Chondrocyte (in vitro differentiated cells): ENCODE measurements at regions not wholly inside any gene's neighbourhood (a gene's known extent, or its start where the extent isn't known, plus 50 kb on each side); places are given as distances from the start of the nearest gene placed in this dataset.

Experiments
- DNase-seq: peaks from one replicate; pipeline ENCODE4 v3.0.0; 2021; ENCODE audit warnings: mixed read lengths, low spot score
- H3K27ac Mint-ChIP-seq: one replicate; pipeline ENCODE4 v1.8.0; 2021; ENCODE audit warnings: mild to moderate bottlenecking, moderate library complexity, mixed read lengths; ENCODE audit not compliant: unreplicated experiment
- H3K27me3 Mint-ChIP-seq: 2 replicates; pipeline ENCODE4 v1.8.0; 2021; ENCODE audit warnings: low read depth, mixed read lengths
- H3K36me3 Mint-ChIP-seq: 2 replicates; pipeline ENCODE4 v1.8.0; 2021; ENCODE audit warnings: low read depth, mixed read lengths
- H3K4me1 Mint-ChIP-seq: 2 replicates; pipeline ENCODE4 v1.8.0; 2021; ENCODE audit warnings: low read depth, mild to moderate bottlenecking, mixed read lengths
- H3K4me3 Mint-ChIP-seq: one replicate; pipeline ENCODE4 v1.8.0; 2021; ENCODE audit warnings: mild to moderate bottlenecking, moderate library complexity, mixed read lengths; ENCODE audit not compliant: unreplicated experiment
- H3K9me3 Mint-ChIP-seq: 2 replicates; pipeline ENCODE4 v1.8.0; 2021; ENCODE audit warnings: low read depth, mixed read lengths
- CTCF ChIP-seq: fragments of 200-600 bp; sonication (generic); IDR thresholded peaks from 2 replicates; pipeline ENCODE4 v1.5.0; 2021; ENCODE audit warnings: antibody characterized with exemption, mild to moderate bottlenecking, moderate library complexity

GRCh38 chr15:70203981-70204560 is 106.4 kb upstream of the TLE3 start:
- no peak overlapping the region for H3K27ac Mint-ChIP-seq
- H3K36me3 Mint-ChIP-seq = no peaks in the 10 kb centered on the region
- no peak for DNase-seq
- no peak for TF ChIP-seq CTCF
- H3K9me3 Mint-ChIP-seq = no peaks in the 10 kb centered on the region
- H3K4me3 Mint-ChIP-seq = no peak overlapping the region
- H3K4me1 Mint-ChIP-seq = peaks cover 25% of the 10 kb centered on the region
- peaks cover 17% of the 10 kb centered on the region for H3K27me3 Mint-ChIP-seq

GRCh38 chr15:70202756-70203155 is 105.0 kb upstream of the TLE3 start:
- Mint-ChIP-seq H3K27ac (no peak overlapping the region), H3K36me3 (no peaks in the 10 kb centered on the region), H3K9me3 (no peaks in the 10 kb centered on the region), H3K27me3 (peaks cover 8% of the 10 kb centered on the region), H3K4me1 (peaks cover 32% of the 10 kb centered on the region), H3K4me3 (no peak overlapping the region)
- no peak for DNase-seq
- TF ChIP-seq CTCF = no peak

- H3K27me3 Mint-ChIP-seq = peaks cover 5% of the 10 kb centered on the region
- no peaks in the 10 kb centered on the region for H3K9me3 Mint-ChIP-seq
- TF ChIP-seq CTCF = no peak
- no peak overlapping the region for H3K4me3 Mint-ChIP-seq
- no peak overlapping the region for H3K27ac Mint-ChIP-seq
- no peak for DNase-seq
- H3K4me1 Mint-ChIP-seq = peaks cover 43% of the 10 kb centered on the region
- H3K36me3 Mint-ChIP-seq = no peaks in the 10 kb centered on the region
Observed at GRCh38 chr15:70201425-70201775, 103.7 kb upstream of the TLE3 start.

- peaks cover 2% of the 10 kb centered on the region for H3K27me3 Mint-ChIP-seq
- TF ChIP-seq CTCF = no peak
- H3K27ac Mint-ChIP-seq = no peak overlapping the region
- H3K9me3 Mint-ChIP-seq = no peaks in the 10 kb centered on the region
- DNase-seq = no peak
- H3K36me3 Mint-ChIP-seq = no peaks in the 10 kb centered on the region
- H3K4me1 Mint-ChIP-seq = peaks cover 49% of the 10 kb centered on the region
- no peak overlapping the region for H3K4me3 Mint-ChIP-seq
Observed at GRCh38 chr15:70200511-70201424, 103.1 kb upstream of the TLE3 start.

- TF ChIP-seq CTCF = no peak
- no peak for DNase-seq
- Mint-ChIP-seq H3K9me3 (no peaks in the 10 kb centered on the region), H3K27ac (no peak overlapping the region), H3K4me1 (peaks cover 50% of the 10 kb centered on the region), H3K36me3 (no peaks in the 10 kb centered on the region), H3K27me3 (no peaks in the 10 kb centered on the region), H3K4me3 (no peak overlapping the region)
Observed at GRCh38 chr15:70199540-70200410, 102.1 kb upstream of the TLE3 start.
